ENCODE measurements at regions not wholly inside any gene's neighbourhood (a gene's known extent, or its start where the extent isn't known, plus 50 kb on each side); places are given as distances from the start of the nearest gene placed in this dataset.

DNA sequence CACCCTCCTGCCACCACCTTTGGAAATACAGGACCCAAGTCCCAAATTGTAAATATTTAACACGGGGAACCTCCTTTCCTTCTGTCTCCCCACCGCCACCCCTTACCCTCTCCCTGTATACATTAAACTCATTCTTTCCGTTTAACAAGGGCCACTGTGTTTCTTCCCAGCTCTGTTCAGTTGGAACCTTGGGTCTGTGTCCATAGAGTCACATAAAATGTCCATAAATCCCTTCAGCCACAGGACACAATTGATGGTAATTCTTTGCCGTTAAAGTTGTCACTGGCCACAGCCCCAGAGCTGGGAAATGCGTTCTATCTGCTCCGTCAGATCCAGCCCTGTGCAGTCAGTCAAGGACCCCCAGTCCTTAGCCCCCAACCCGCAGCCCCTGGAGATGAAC lies 49.9 kb upstream of the FZD7 start:
- Mint-ChIP-seq H3K4me1 (ENCODE audit: low read depth) (no peaks in the 10 kb centered on the region), H3K27me3 (ENCODE audit: low read depth) (no peaks in the 10 kb centered on the region), H3K36me3 (ENCODE audit: insufficient read depth in 2 of 2) (no peaks in the 10 kb centered on the region), H3K27ac (no peak overlapping the region), H3K4me3 (no peak overlapping the region), H3K9me3 (no peaks in the 10 kb centered on the region)
- ATAC-seq (replicated peaks in 1 of 2) (no peak), DNase-seq (no peak)

Measured in activated T-cell treated with anti-CD3 and anti-CD28 coated beads, Interleukin-2, amount 50 U/mL, for 72 hours (primary cell).